SH-SY5Y (cell line): ENCODE measurements at regions not wholly inside any gene's neighbourhood (a gene's known extent, or its start where the extent isn't known, plus 50 kb on each side); places are given as distances from the start of the nearest gene placed in this dataset.

Experiments
- GATA2 ChIP-seq: IDR thresholded peaks from 2 replicates; pipeline ENCODE4 v1.6.1; 2011; ENCODE audit warnings: mild to moderate bottlenecking, low read depth, low read length
- GATA3 ChIP-seq: IDR thresholded peaks from 2 replicates; pipeline ENCODE4 v1.6.1; 2011; ENCODE audit warnings: low read depth, mild to moderate bottlenecking, low read length, moderate library complexity

DNA sequence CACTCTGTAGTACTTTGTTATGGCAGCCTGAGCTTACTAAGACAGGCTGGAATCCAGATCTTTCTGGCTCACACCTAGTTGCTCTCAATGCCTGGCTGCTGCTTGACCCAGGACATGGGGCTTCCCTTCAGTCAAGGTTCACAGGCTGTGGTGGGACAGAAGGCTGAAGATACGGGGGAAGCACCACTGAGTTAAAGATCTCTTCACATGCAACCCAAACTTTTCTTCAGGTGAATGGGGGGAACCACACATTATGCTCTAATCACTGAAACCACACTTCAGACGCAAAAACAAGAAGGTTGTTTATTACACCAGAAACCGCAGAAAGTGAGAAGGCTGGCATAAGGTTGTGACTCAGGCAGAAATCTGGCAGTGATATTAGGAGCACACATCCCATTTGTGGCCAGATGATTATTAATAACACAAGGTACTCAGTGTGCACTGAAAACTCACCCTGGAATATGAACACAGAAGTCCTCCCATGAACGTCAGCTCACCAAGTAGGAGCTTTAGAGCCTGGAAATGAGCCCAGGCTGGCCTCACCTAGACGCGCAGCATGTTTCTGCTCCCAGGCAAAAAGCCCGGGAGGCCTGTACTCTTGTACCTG lies 230.5 kb upstream of the CHRNA7 start:
- TF ChIP-seq GATA2: no peak
- no peak for TF ChIP-seq GATA3
